ENCODE measurements at regions not wholly inside any gene's neighbourhood (a gene's known extent, or its start where the extent isn't known, plus 50 kb on each side); places are given as distances from the start of the nearest gene placed in this dataset.

GRCh38 chr3:84621823-84622222, 337.0 kb upstream of the CADM2 start:
- TF ChIP-seq CTCF (conservative IDR thresholded peaks at IDR 0.05; ENCODE audit: low read length) (no peak), EZH2phosphoT487 (IDR thresholded peaks at IDR 0.05; ENCODE audit: borderline replicate concordance) (no peak)
